Mesodermal cell (in vitro differentiated cells): ENCODE measurements at regions not wholly inside any gene's neighbourhood (a gene's known extent, or its start where the extent isn't known, plus 50 kb on each side); places are given as distances from the start of the nearest gene placed in this dataset.
A peak's percentile ranks its signal among the peaks of the same experiment; 100 is the strongest.

ENCODE experiments used
- H3K27ac ChIP-seq: 2 replicates; pipeline ENCODE4 v1.7.0; 2013; ENCODE audit warnings: mild to moderate bottlenecking, low read depth, low read length, moderate library complexity; ENCODE audit not compliant: severe bottlenecking
- H3K36me3 ChIP-seq: 2 replicates; pipeline ENCODE4 v1.7.1; 2013; ENCODE audit warnings: mild to moderate bottlenecking, low read length, moderate library complexity; ENCODE audit not compliant: control insufficient read depth, insufficient read depth
- H3K4me1 ChIP-seq: one replicate; pipeline ENCODE4 v1.7.1; 2013; ENCODE audit warnings: mild to moderate bottlenecking, low read length; ENCODE audit not compliant: insufficient read depth, control insufficient read depth, poor library complexity, severe bottlenecking
- H3K4me3 ChIP-seq: 2 replicates; pipeline ENCODE4 v1.7.0; 2013; ENCODE audit warnings: low read length, control low read depth, mild to moderate bottlenecking; ENCODE audit not compliant: insufficient read depth, poor library complexity, severe bottlenecking; ENCODE audit errors: extremely low read depth
- H3K9me3 ChIP-seq: 2 replicates; pipeline ENCODE4 v1.7.1; 2013; ENCODE audit warnings: mild to moderate bottlenecking, low read length, moderate library complexity; ENCODE audit not compliant: control insufficient read depth
- WGBS, 2 experiments: methylation state at CpG; one replicate each; pipeline ENCODE4 v1.1.5; 2013; ENCODE audit warnings: missing lambda C conversion rate in 2 of 2; ENCODE audit not compliant: insufficient coverage in 2 of 2; 5-methylcytosine and 5-hydroxymethylcytosine counted together

- Histone ChIP-seq H3K36me3 (no peaks in the 10 kb centered on the region), H3K27ac (no peak overlapping the region), H3K4me1 (peaks cover 8% of the 10 kb centered on the region), H3K9me3 (peaks cover 12% of the 10 kb centered on the region), H3K4me3 (no peak overlapping the region)
- WGBS, 2 experiments, result 51 to 74% methylated on average over 4 to 7 of the region's 8 CpGs
These were observed 62.7 kb upstream of the FTH1 start for GRCh38 chr11:62030071-62030684.

DNA sequence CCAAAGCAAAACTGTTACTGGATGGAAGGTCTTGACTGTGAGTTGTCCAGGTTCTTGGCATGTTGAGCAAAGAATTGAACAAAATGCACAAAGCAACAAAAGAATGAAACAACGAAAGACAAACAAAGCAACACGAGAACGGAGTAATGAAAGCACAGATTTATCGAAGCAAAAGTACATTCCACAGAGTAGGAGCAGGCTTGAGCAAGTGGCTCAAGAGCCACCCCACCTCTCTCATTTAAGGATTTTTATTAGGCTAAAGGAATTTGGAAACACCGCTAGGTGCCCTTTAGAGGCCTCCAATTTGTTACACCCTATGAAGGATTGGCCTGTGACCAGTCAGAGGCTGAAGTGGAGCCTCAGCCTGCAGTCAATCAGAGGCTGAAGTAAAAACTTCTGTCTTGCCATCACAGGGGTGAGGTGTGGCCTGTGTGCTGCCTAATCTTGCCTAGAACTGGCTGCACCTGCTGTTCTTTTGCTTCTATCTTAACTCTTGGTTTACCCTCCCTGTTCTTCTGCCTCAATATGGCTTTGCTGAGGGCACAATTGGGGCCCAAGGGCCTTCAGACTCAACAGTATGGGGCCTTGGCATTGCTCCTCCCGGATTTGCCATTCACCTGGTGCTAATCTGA lies 59.4 kb upstream of the FTH1 start:
- no peak overlapping the region for H3K27ac ChIP-seq
- no peak overlapping the region for H3K4me3 ChIP-seq
- WGBS, 2 experiments, result 84 to 96% methylated on average over 5 to 6 of the region's 6 CpGs
- H3K9me3 ChIP-seq, result peaks cover 7% of the 10 kb centered on the region
- no peaks in the 10 kb centered on the region for H3K36me3 ChIP-seq
- H3K4me1 ChIP-seq, result peaks cover 8% of the 10 kb centered on the region

DNA sequence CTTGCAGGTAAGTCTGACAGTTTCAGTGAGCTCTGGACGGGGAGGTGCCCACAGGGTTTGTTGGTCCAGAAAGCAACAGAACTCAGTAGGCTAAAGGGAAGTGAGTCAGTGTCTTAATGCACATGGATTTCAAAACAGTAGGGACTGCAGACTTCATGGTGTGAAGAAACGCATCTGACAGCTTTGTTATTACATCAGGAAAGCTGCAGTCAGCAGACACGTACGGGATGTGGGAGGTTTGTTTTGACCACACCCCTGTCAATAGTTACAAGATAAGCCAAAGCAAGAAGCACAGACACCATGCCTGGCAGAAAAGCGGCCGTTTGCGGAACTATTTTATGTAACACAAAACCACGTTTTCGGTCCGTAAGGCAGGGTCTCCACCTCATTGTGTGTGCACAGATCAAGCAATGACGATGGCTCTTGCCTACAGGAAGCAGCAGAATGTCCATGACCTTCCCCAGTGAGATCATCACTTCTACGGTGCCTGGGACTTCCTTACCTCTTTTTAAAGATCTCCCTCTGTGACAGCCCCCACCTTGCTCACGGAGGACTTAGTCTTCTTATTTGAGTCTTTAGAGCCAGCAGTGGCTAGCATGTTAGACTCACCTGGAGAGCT lies 58.2 kb upstream of the FTH1 start:
- Histone ChIP-seq H3K27ac (peak overlapping the region; percentile 32), H3K4me1 (peaks cover 8% of the 10 kb centered on the region), H3K4me3 (no peak overlapping the region), H3K36me3 (no peaks in the 10 kb centered on the region), H3K9me3 (peaks cover 16% of the 10 kb centered on the region)
- 75 to 89% methylated on average over 10 of the region's 13 CpGs for WGBS, 2 experiments

GRCh38 chr11:62024936-62025486 lies 57.6 kb upstream of the FTH1 start:
- Histone ChIP-seq H3K27ac (no peak overlapping the region), H3K36me3 (no peaks in the 10 kb centered on the region), H3K4me1 (peaks cover 8% of the 10 kb centered on the region), H3K4me3 (no peak overlapping the region), H3K9me3 (peaks cover 19% of the 10 kb centered on the region)
- WGBS, 2 experiments, result 100% methylated on average over 1 of the region's 6 CpGs; no CpG with 5 or more reads in 1 of the 2 experiments

- WGBS, 2 experiments, result 61 to 86% methylated on average over 3 of the region's 3 CpGs
- H3K9me3 ChIP-seq, result peaks cover 20% of the 10 kb centered on the region
- no peak overlapping the region for H3K4me3 ChIP-seq
- no peaks in the 10 kb centered on the region for H3K36me3 ChIP-seq
- H3K27ac ChIP-seq, result no peak overlapping the region
- peaks cover 8% of the 10 kb centered on the region for H3K4me1 ChIP-seq
These were observed 54.8 kb upstream of the FTH1 start for GRCh38 chr11:62022211-62022610.

DNA sequence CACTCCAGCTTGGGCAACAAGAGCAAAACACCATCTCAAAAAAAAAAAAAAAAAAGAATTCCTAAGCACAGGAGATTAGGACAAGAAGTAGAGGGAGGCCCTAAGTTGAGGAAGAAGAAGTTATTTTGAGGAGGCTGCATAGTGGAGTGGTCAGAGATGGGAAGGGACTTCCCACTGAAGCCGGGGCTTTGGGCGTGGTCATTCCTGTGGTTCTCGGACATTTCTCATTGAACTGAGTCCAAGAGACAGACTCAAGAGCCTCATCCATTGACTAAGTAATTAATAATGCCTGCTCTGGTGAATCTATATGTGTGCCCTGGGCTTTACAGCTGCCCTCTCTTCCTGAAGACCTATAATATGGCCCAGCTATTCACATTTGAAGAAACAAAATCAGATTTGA lies 53.2 kb upstream of the FTH1 start:
- Histone ChIP-seq H3K4me3 (no peak overlapping the region), H3K4me1 (peaks cover 5% of the 10 kb centered on the region), H3K27ac (no peak overlapping the region), H3K36me3 (no peaks in the 10 kb centered on the region), H3K9me3 (peaks cover 13% of the 10 kb centered on the region)
- WGBS, 2 experiments, result 95 to 100% methylated on average over 3 of the region's 3 CpGs

DNA sequence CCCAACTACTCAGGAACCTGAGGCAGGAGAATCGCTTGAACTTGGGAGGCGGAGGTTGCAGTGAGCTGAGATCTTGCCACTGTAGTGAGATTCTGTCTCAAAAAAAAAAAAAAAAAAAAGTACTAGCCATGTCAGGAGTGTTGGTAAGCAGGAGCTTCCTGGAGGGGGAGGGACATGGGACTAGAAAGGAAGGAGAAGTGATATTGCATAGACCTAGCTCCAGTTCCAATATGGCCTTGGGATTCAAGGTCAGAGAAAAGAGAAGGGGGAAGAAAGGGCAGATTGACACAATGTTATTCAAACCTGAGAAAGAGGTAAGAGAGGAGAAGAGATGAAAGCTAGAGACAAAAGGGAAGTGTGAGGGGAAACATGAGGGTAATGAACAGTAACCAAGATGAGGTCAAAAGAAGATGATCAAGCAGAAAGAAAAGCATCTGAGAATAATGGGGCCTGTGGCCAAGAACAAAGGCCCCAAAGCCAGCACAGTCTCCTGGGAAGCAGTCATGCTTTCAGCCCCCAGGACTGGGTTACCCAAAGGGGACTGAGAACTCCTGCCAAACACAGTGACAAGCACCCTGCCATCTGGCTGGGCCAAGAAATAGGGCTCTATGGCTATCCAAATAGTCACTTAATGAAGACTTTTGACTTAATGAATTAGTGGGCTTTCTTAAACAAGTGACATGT lies 51.7 kb upstream of the FTH1 start:
- Histone ChIP-seq H3K9me3 (peaks cover 13% of the 10 kb centered on the region), H3K4me3 (no peak overlapping the region), H3K4me1 (no peaks in the 10 kb centered on the region), H3K27ac (no peak overlapping the region), H3K36me3 (no peaks in the 10 kb centered on the region)
- WGBS, 2 experiments, result 100% methylated on average over 1 of the region's 2 CpGs; no CpG with 5 or more reads in 1 of the 2 experiments

- Histone ChIP-seq H3K4me3 (no peak overlapping the region), H3K27ac (no peak overlapping the region), H3K4me1 (no peaks in the 10 kb centered on the region), H3K9me3 (peaks cover 13% of the 10 kb centered on the region), H3K36me3 (no peaks in the 10 kb centered on the region)
- 89 to 97% methylated on average over 9 to 12 of the region's 15 CpGs for WGBS, 2 experiments
These were observed 50.6 kb upstream of the FTH1 start for GRCh38 chr11:62017878-62018655.
